Renal pelvis (tissue), 1 donor: ENCODE measurements at regions not wholly inside any gene's neighbourhood (a gene's known extent, or its start where the extent isn't known, plus 50 kb on each side); places are given as distances from the start of the nearest gene placed in this dataset.

Experiments
- DNase-seq: peaks from one replicate; pipeline ENCODE4 v3.0.0-alpha.2; 2013

DNA sequence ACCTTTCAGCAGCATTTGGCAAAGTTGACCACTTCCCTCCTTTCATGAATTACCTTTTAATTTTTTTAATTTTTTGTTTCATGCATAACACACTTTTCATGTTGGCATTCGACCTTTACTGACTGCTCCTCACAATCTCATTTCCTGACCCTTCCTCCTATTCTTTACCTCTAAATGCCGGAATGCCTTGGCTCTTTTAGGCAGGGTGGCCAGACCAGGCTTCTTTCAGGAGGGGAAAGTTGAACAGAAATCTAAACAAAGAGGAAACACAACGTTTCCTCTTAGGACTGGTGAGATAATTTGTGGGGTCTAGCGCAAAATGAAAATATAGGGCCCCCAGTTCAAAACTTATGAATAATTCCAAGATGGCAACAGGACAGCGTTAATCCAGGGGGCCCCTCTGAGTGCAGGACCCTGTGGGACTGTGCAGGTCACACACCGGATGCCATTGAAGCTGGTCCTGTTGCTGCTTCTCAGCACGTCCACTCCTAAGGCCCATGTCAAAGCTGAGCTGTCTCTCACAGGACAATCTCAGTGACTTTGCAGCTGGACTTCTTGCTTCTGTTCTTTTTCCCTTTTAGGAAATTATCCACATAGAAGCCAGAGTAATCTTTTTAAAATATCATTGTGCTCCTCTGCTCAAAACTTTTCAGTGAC lies 313.8 kb downstream of the HDGFL1 start:
- no peak for DNase-seq

DNA sequence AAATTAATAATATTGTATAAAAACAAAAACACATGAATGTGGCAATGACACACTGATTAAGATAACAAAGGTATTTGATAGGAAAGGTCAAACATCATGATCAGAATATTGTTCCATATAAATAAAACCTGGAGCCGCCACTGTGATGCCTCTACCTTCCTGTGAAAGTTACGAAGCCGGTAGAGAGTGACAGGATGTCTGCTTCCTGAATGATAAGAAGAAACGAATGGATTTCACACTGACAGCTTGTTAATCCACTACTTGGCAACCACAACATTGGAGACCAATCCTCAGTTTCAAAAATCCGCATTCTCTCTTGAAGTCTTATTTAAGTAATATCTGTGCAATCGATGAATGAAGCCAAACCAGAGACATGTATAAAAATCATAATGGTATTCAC lies 315.1 kb downstream of the HDGFL1 start:
- no peak for DNase-seq

DNA sequence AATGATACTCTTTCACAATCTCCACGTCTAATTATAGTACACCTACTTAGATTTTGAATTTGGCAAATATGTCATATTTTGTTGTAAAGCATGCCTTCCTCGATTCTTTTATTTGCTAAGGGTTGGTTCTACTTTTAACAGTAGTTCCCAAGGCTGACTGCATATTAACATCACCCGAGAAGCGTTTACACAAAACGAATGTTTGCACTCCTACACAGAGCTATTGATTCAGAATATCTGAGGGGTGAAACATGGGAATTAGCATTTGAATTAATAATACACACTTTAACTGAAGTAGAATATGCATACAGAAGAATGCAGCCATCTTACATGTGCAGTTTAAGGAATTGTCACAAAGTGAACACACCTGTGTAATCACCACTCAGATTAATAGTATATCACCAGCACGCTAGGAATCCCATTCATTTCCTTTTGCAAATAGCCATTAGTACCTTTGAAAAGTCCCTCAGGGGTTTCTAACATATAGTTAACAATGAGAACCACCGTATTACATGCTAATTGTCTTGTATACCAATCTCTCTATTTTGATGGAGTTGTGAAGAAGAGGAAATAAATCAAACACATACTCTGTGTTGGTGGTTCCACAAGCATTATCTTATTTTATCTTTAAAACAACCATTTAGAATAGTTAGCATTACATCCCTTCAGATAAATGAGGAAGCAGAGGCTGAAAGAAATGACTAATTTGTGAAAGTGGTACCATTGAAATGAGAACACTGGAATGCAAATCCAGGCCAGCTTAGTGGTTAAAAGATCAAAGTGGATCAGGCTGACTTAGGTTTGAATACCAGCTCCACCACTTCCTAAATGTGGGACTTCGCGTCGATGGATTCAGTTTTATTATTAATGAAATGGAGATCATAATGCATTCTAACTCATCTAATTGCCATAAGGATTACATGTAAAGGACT lies 317.6 kb downstream of the HDGFL1 start:
- no peak for DNase-seq

DNA sequence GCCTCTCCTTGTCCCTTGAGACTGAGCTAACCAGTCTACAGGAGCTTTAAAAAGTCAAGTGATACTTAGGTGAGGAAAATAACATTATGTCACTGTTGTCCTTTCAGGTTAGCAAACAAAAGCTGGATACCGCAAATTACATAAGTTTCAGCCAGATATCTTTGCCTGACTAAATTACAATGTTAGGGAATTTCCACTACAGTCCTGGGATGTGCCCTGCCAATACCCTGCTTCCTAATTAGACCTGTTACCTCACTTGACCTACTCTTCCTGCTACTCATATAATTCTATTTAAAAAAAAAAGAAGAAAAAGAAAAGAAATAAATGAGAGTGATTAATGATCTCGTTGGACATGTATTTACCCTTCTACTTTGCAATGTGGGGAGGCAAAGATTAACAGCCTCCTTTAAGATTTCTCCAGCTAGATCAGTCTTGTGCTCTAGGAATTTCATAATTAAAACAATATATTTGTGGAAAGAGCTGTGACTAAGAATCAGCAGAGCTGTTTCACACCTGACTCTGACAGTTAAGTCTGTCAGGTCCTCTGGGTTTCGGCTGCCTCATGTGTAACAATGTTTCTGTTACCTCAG lies 318.9 kb downstream of the HDGFL1 start:
- DNase-seq = no peak

DNA sequence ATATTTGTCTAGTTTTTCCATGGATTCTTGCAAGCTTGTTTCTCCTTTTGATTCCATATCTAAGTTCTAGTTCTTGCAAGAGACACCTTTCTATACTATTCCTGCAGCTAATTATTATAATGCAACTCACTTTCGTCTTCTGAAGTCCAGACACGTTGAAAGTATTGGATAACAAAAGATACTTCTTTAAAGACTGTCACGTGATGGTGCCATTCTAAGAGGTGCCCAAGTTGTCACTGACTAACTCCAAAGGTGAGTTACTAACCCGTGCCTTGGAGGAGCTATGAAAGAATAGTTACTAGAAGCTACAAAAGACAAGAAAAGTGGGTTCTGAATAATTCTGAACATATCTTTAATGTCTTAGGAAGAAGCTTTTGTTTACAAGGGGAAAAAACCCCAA lies 322.6 kb downstream of the HDGFL1 start:
- no peak for DNase-seq

DNA sequence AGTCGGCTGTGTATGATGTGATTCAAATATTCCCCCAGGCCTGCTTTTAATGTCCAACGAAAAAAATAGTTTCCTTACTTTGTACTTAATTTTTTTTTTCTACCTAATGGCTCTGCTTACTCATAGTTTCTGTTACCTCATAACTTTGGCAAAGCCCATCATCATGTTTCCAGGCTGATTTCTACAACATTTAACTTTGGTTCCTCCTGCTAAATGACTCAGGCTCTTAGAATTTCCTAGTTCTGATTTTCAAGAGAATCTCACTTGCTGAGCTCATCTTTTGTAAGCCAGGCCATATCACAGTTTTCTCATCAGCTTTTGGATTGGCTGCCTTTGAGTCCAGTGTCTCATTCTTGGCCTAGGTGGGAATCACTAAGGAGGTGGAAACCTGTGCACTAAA lies 323.1 kb downstream of the HDGFL1 start:
- no peak for DNase-seq

DNA sequence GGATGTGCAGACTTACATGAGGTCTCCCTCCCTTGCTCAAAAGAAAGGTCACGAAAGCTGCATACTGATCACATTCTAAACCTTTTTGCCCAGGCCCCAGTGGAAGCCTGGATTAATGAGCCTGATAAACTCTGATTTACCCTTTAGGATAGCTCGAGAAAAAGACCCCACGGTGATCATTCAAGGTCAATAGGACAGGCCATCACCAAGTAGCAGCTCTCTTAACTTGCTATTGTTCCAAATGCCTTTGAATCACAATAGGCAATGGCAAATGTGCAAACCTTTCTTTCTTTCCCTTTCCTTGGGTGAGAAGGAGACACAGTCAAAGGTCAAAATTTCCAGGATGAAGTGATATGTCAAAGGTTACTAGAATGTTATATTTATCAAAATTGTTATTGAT lies 327.3 kb downstream of the HDGFL1 start:
- DNase-seq = no peak

DNA sequence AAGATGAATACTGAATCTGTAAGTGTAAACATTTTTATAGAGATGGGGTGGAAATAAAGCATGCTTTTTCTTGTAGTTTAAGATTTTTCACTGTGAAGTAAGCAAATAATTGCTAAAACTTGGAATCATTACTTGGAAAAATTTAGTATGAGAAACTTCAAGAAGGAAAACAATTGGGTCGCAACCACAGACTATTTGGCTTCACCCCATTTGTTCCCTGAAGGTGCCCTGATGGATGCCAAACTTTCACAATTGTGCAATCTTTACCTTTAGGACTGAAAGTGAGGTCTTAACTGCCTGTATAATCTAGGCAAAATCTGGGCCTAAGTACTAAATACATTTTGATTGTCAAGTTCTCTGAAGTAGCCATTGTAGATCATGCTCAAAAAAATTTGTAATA lies 330.1 kb downstream of the HDGFL1 start:
- DNase-seq = no peak

DNA sequence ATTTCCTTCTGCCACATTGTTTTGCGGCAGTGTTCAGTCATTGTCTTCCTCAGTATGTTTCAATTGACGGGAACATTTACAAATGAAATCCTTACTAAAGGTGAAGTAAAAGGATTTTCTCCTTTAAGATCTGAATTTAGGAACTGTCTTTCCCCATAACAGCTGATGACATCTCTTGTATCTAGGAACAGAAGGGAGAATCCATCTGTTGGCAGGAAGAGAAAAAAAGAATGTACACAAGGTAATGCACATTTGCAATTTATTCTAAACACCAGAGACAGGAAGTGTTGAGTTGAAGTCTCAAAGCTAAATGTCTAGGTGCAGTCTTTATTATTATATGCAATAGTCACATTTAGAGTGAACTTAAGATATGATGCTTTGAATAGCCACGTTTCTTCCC lies 334.5 kb downstream of the HDGFL1 start:
- DNase-seq = no peak

DNA sequence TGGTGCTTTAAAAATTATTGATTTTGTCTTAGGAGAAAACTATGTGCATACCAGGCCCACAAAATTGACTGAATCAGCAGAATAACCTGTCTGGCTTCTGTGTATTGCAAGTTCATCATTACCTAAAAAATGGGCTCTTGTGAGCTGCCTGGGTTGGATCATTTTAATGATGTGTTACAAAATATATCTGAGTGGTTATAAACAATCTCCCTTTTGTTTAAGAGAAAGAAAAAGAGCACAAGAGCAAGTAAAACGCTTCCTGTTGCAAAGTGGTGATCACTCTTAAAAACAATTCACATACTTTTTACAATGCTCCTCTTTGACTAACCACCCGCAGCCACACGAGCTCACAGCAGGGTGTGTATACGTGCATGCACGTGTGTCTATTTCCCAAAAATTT lies 335.1 kb downstream of the HDGFL1 start:
- no peak for DNase-seq

DNA sequence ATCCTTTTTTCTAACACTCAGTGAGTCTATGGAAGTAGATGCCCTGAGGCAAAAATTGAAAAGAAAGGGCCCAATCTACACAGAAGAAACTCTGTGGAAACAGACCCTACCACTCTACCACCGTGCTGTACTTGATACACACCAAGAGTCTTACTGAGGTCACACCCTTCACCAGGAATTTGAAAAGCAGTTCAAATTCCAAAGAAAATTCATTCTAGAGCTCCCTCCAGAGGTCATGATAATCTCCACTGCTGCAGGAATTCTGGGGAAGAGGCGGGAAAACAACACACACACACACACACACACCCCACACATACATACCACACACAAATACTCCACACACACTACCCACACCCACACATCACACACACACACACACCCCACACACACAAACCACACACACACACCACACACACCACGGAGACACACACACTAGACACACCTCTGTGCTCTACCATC lies 336.8 kb downstream of the HDGFL1 start:
- DNase-seq = no peak

DNA sequence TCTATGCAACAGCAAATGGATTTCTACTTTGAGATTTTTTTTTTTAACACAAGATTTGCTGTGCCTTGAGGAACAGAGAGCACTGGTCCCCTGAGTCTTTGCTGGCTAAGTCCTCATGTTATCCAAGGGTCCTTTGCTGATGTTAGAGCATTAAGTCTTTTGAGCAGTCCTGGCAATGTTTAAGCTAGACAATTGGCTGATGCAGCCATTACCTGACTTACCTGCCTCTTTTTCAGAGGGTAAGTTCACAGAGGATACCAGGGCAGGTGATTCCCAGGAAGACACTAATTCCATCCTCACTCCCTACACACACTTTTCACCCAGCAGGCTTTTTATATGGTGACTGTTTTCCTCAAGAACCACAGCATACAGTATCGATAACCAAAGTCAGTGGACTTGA lies 337.7 kb downstream of the HDGFL1 start:
- DNase-seq = no peak

DNA sequence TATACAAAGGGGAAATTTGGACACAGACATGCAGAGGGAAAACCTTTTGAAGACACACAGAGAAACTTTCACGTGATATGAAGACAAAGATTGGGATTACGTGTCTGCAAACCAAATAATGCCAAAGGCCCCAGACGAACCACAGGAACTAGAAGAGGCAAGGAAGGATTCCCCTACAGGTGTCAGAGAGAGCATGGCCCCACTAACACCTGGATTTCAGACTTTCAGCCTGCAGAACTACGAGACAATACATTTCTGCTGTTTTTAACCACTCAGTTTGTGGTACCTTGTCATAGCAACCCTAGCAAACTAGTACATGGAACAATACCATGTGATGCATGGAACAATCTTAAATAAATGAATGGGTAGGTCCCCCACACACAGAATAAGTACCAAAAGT lies 341.0 kb downstream of the HDGFL1 start:
- DNase-seq = no peak

DNA sequence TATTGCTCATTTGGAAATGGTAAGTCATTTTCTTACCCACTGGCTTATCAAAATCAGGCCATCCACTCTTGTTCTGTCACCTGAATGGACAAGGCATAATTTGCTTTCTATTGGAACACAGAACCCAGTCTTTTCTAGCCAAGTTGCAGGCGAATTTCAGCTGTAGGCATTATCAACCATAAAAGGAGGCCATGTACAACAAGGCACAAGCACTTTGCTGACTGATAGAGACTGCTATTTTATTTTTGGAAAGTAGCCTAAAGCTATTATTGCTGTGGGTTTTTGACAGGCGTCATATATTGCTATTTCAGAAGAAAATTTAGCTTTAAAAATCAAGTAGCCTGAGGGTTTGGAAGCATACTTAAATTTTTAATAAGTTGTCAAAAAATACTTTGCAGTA lies 344.2 kb downstream of the HDGFL1 start:
- no peak for DNase-seq

DNA sequence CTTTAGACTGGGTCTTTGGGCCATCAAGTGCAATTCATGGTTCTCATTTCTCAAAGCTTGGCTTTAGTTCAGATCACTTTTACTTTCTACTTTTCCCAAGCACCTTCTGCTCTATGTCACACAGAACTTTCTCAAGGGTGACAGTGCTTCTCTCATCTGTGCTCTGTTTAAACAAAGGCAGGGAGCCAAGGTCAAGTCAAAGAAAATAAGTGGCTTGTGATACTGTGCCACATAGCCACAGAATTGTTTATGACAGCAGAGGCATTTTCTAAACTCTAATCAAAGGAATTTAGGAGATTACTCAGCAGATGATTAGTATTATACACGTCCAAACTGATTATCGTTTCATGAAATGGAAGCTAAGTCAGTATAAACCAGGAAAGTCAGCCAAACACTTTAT lies 348.0 kb downstream of the HDGFL1 start:
- no peak for DNase-seq

DNA sequence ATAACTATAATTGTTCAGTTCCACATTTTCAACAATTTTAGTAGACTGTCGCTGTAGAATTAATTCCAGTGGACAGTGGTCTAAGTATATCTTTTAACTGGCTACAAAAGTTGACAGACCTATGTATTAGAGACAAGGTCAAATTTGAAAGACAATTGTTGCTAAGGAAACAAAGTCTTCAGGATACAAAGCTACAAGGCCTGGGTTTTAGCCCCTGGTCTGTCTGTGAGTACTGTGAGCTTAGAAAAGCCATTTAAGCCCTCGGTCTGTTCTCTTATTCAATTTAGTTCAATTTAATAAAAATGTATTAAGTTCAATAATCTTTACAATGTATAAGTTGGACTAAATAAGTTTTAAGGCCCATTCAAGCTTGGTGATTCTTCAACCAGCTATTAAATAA lies 352.5 kb downstream of the HDGFL1 start:
- DNase-seq = no peak

DNA sequence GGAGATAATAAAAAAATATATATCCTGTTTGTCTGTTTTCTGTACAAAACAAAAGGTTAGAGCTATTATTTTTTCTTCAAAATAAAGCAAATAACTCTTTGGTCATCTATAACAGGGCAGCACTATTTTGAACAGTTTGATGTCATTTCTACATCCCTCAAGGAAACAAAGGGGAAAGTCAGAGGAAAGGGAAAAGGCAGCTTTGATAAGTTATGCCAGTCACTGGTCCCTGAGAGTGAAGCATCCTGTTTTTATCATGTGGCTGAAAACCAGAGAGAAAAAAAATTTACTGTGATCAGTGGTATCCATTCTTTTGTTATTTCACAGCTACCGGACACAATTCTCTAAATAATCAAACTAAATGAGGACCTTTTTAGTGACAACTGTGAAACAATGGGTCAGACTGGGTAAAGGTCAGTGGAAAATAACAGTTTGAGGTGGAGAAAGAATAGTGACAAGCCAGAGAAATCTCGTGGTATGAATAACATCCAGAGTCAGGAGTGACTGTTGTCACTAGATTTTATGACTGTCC lies 356.0 kb downstream of the HDGFL1 start:
- DNase-seq = no peak

DNA sequence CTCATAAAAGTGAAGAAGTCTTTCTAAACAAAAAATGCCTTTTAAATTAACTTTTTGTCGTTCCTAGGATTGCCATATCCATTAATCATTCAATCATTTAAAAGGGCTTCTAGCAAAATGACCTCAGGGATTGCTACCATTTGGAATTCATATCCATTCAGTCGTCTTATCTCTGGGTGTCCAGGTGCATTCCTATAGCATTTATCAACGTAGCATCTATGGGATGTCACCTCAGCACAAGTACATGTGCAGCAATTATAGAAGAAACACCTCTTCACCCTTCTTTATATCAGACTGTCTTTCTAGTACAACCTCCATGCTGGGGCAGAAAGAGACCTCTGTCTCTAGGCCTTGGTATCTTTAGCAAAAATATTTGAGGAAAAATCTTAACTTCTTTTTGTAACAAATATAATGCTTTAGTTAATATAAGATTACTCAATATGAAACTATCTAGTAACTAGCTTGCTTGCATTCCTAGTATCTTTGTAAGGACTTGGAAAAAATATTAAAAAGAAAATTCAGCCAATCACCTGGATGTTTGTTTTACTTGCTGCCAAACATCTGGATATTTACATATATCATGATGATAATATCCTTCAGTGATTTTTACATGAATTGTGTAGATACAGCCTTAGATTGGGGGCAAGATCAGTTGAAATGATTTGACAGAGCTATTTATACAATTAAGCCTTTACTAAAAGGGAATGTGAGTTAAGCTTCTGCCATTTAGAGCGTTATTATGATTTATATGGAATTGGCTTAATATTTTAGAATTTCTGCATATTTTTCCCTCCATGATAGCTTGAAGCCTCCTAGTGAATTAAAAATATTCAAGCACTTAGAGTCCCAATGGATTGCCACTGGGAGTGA lies 356.8 kb downstream of the HDGFL1 start:
- no peak for DNase-seq

DNA sequence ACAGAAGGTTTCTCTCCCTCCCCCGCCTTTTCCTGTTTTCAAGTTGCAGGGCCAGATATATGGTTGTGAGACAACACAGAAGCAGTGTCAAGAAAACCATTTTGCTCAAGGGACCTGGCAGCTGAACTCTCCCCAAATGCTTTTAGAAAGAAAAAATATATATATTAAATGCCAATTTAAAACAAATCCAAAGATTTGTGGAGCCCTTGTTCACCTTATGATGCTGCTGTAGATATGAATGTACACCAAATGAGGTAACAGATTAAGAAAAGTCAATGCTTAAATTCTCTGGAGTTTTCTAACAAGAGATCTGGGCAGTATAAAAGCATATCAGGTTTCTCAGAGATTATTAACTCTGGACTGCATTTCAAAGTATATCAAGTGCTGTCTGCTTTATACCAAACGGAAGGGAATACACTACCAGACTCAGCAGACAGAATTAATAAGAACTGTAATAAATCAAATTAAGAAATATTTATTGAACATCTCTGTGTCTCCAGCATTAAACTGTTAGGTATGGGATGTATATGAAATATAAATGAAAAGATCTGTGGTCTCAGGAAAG lies 357.5 kb downstream of the HDGFL1 start:
- DNase-seq = peak; percentile 71

DNA sequence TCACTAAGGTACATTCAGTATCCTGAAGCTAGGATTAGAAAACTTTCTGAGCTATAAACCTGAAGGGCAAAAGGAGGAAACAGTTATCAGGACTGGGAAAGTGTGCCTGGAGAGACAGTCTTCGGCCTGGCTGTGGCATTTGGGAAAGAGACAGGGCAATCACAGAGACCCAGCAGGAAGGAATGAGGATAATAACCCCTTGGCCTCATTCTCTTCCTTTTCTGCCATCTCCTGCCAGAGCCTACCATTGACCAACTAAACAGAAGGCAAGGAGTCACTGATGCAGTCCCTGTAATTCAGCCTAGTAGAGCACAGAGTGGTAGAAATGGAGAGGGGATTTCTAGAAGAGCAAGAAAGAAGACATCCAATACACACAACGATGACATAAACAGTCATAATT lies 359.4 kb downstream of the HDGFL1 start:
- no peak for DNase-seq

DNA sequence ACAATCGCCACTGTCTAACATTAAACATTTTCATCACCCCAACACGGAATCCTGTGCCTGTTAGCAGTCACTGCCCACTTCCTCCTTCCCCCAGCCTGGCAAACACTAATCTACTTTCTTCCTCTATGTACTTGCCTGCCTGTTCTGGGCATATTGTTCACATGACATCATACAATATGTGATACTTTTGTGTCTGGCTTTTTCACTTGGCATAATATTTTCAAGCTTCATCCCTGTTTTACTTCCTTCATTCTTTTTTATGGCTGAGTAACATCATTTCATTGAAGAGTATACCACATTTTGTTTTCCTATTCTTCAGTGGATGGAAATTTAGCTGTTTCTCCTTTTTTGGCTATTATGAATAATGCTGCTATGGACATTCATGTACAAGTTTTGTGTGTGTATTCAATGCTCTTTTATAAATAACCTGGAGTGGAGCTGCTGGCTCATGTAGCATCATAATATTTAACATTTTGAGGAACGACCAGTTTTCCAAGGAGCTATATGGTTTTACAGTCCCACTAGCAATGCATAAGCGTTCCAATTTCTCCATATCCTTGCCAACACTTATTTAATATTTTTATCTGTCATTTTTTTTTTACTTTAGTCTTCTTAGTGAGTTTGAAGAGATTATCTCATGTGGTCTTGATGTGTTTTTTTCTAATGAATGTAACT lies 360.1 kb downstream of the HDGFL1 start:
- no peak for DNase-seq
